SK-N-SH treated with all-trans-retinoic acid at 6 μM for 48 hours (cell line): ENCODE measurements at regions not wholly inside any gene's neighbourhood (a gene's known extent, or its start where the extent isn't known, plus 50 kb on each side); places are given as distances from the start of the nearest gene placed in this dataset.

Experiments used
- ARNTL ChIP-seq: fragments of 450-650 bp; formaldehyde crosslinking; IDR thresholded peaks from 2 replicates; pipeline ENCODE4 v1.5.0; 2020; ENCODE audit warnings: low read depth, mild to moderate bottlenecking, moderate library complexity, borderline replicate concordance
- CSRNP3 ChIP-seq: fragments of 250-450 bp; sonication (Bioruptor Pico); IDR thresholded peaks from 2 replicates; pipeline ENCODE4 v1.5.1; 2021; ENCODE audit warnings: mild to moderate bottlenecking, moderate library complexity
- ISL1 ChIP-seq: fragments of 250-450 bp; sonication (Bioruptor Pico); IDR thresholded peaks from 2 replicates; pipeline ENCODE4 v2.1.2; 2022; ENCODE audit warnings: mild to moderate bottlenecking, moderate library complexity
- OSR1 ChIP-seq: fragments of 250-450 bp; sonication (Bioruptor Pico); IDR thresholded peaks from 2 replicates; pipeline ENCODE4 v1.8.0; 2022; ENCODE audit warnings: moderate library complexity, mild to moderate bottlenecking, inconsistent platforms
- POU6F1 ChIP-seq: fragments of 250-450 bp; sonication (Bioruptor Pico); IDR thresholded peaks from 2 replicates; pipeline ENCODE4 v1.8.0; 2021; ENCODE audit warnings: low read depth, mild to moderate bottlenecking, moderate library complexity, borderline replicate concordance
- PPARA ChIP-seq: fragments of 250-450 bp; sonication (Bioruptor Pico); IDR thresholded peaks from 2 replicates; pipeline ENCODE4 v1.5.0; 2020; ENCODE audit warnings: mild to moderate bottlenecking, borderline replicate concordance
- RARB ChIP-seq: fragments of 250-450 bp; sonication (Bioruptor Pico); IDR thresholded peaks from 2 replicates; pipeline ENCODE4 v1.8.0; 2021; ENCODE audit warnings: mild to moderate bottlenecking, moderate library complexity
- TSHZ2 ChIP-seq: fragments of 250-450 bp; sonication (Bioruptor Pico); IDR thresholded peaks from 2 replicates; pipeline ENCODE4 v1.5.0; 2020; ENCODE audit warnings: mild to moderate bottlenecking, moderate library complexity
- ZFP3 ChIP-seq: fragments of 250-450 bp; sonication (Bioruptor Pico); IDR thresholded peaks from 2 replicates; pipeline ENCODE4 v1.5.0; 2020; ENCODE audit warnings: mild to moderate bottlenecking, moderate library complexity
- ZFP30 ChIP-seq: fragments of 450-650 bp; formaldehyde crosslinking; IDR thresholded peaks from 2 replicates; pipeline ENCODE4 v1.5.0; 2022; ENCODE audit warnings: mild to moderate bottlenecking, moderate library complexity
- TF ChIP-seq, protein P1 (sequence below): fragments of 250-450 bp; sonication (Bioruptor Pico); IDR thresholded peaks from 2 replicates; pipeline ENCODE4 v1.8.0; 2020; ENCODE audit warnings: mild to moderate bottlenecking, moderate library complexity, borderline replicate concordance

- TF ChIP-seq, protein P1, sequence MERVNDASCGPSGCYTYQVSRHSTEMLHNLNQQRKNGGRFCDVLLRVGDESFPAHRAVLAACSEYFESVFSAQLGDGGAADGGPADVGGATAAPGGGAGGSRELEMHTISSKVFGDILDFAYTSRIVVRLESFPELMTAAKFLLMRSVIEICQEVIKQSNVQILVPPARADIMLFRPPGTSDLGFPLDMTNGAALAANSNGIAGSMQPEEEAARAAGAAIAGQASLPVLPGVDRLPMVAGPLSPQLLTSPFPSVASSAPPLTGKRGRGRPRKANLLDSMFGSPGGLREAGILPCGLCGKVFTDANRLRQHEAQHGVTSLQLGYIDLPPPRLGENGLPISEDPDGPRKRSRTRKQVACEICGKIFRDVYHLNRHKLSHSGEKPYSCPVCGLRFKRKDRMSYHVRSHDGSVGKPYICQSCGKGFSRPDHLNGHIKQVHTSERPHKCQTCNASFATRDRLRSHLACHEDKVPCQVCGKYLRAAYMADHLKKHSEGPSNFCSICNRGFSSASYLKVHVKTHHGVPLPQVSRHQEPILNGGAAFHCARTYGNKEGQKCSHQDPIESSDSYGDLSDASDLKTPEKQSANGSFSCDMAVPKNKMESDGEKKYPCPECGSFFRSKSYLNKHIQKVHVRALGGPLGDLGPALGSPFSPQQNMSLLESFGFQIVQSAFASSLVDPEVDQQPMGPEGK (CRISPR knock-in tag): no peak
- no peak for TF ChIP-seq PPARA (CRISPR knock-in tag)
- TF ChIP-seq POU6F1 (CRISPR knock-in tag): no peak
- no peak for TF ChIP-seq ZFP3 (CRISPR knock-in tag)
- TF ChIP-seq CSRNP3 (CRISPR knock-in tag): no peak
- no peak for TF ChIP-seq RARB (CRISPR knock-in tag)
- no peak for TF ChIP-seq ARNTL (CRISPR knock-in tag)
- no peak for TF ChIP-seq TSHZ2
- no peak for TF ChIP-seq ISL1 (CRISPR knock-in tag)
- TF ChIP-seq ZFP30 (CRISPR knock-in tag): no peak
- TF ChIP-seq OSR1: no peak
Measured at GRCh38 chr1:67588178-67588855, 96.7 kb upstream of the GADD45A start.
